IMR-90 (cell line): ENCODE measurements at regions not wholly inside any gene's neighbourhood (a gene's known extent, or its start where the extent isn't known, plus 50 kb on each side); places are given as distances from the start of the nearest gene placed in this dataset.
A peak's percentile ranks its signal among the peaks of the same experiment; 100 is the strongest.

ENCODE experiments used
- ATAC-seq: fragments of 200-7000 bp; cut with Tn5 transposase; 2 replicates; pipeline ENCODE4 v1.9.1; 2020; ENCODE audit warnings: low read depth, mild to moderate bottlenecking, moderate library complexity
- BruUV-seq: library from RNA; stranded (reverse); fragments of 400-500 nt; replicated peaks from 2 replicates; lab custom pipeline; 2021; lab: Mats Ljungman, UMichigan
- CTCF ChIA-PET: fragments of 300-600 bp; formaldehyde crosslinking; extraction: SDS; loops from one replicate; lab custom pipeline; 2021; ENCODE audit warnings: antibody characterized with exemption; lab: Yijun Ruan, JAX
- POLR2A ChIA-PET: fragments of 300-600 bp; sonication (Branson Sonifier 250); formaldehyde crosslinking; loops from one replicate; lab custom pipeline; 2022; ENCODE audit warnings: antibody characterized with exemption; ENCODE audit not compliant: unreplicated experiment; lab: Charles Lee
- DNase-seq: peaks from one replicate; pipeline ENCODE4 v3.0.0; 2013
- H2AFZ ChIP-seq: replicated peaks from 2 replicates; pipeline ENCODE3; 2013; ENCODE audit warnings: low read length, mild to moderate bottlenecking; ENCODE audit not compliant: poor library complexity
- H2AK5ac ChIP-seq: 2 replicates; pipeline ENCODE4 v1.6.1; 2013; ENCODE audit warnings: low read depth, low read length, inconsistent platforms
- H2AK9ac ChIP-seq: replicated peaks from 2 replicates; pipeline ENCODE3; 2013; ENCODE audit warnings: mild to moderate bottlenecking, low read depth, low read length, moderate library complexity; ENCODE audit not compliant: poor library complexity
- H2BK120ac ChIP-seq: 2 replicates; pipeline ENCODE4 v1.6.1; 2013; ENCODE audit warnings: low read depth, low read length, inconsistent platforms
- H2BK15ac ChIP-seq: 3 replicates; pipeline ENCODE4 v1.6.1; 2013; ENCODE audit warnings: low read depth, low read length, inconsistent platforms
- H2BK20ac ChIP-seq: 2 replicates; pipeline ENCODE4 v1.6.1; 2013; ENCODE audit warnings: low read depth, mild to moderate bottlenecking, inconsistent platforms, low read length, moderate library complexity
- H2BK5ac ChIP-seq: 2 replicates; pipeline ENCODE4 v1.6.1; 2013; ENCODE audit warnings: mild to moderate bottlenecking, low read depth, low read length, inconsistent platforms; ENCODE audit not compliant: poor library complexity, severe bottlenecking
- H3K14ac ChIP-seq: replicated peaks from 2 replicates; pipeline ENCODE4 v1.6.1; 2013; ENCODE audit warnings: low read depth, low read length, inconsistent platforms
- H3K18ac ChIP-seq: 2 replicates; pipeline ENCODE4 v1.6.1; 2013; ENCODE audit warnings: low read depth, low read length, control low read depth
- H3K23ac ChIP-seq: 2 replicates; pipeline ENCODE4 v1.6.1; 2013; ENCODE audit warnings: low read depth, low read length, inconsistent platforms
- H3K27ac ChIP-seq: 2 replicates; pipeline ENCODE4 v1.5.1; 2013; ENCODE audit warnings: mild to moderate bottlenecking, control low read depth, low read length; ENCODE audit not compliant: insufficient read depth
- H3K27me3 ChIP-seq: 2 replicates; pipeline ENCODE4 v1.6.1; 2013; ENCODE audit warnings: low read length; ENCODE audit not compliant: control insufficient read depth, insufficient read depth
- H3K36me3 ChIP-seq: 2 replicates; pipeline ENCODE4 v1.6.1; 2013; ENCODE audit warnings: low read length, mixed read lengths; ENCODE audit not compliant: control insufficient read depth, insufficient read depth
- H3K4ac ChIP-seq: 2 replicates; pipeline ENCODE4 v1.6.1; 2013; ENCODE audit warnings: low read depth, low read length, inconsistent platforms
- H3K4me1 ChIP-seq: 2 replicates; pipeline ENCODE4 v1.6.1; 2013; ENCODE audit warnings: low read length, mixed read lengths; ENCODE audit not compliant: control insufficient read depth, insufficient read depth
- H3K4me2 ChIP-seq: 2 replicates; pipeline ENCODE4 v1.6.1; 2013; ENCODE audit warnings: low read depth, mild to moderate bottlenecking, control low read depth, low read length, moderate library complexity
- H3K4me3 ChIP-seq: 2 replicates; pipeline ENCODE4 v1.5.1; 2013; ENCODE audit warnings: low read depth, mild to moderate bottlenecking, control low read depth, low read length, moderate library complexity; ENCODE audit not compliant: insufficient read depth
- H3K56ac ChIP-seq: 2 replicates; pipeline ENCODE4 v1.6.1; 2013; ENCODE audit warnings: low read length, inconsistent platforms; ENCODE audit not compliant: insufficient read depth; ENCODE audit errors: extremely low read depth
- H3K79me1 ChIP-seq, 2 experiments: 2 replicates each; pipeline ENCODE4 v1.6.1; 2013; ENCODE audit warnings: low read length in 2 of 2, inconsistent platforms in 1 of 2, low read depth in 1 of 2
- H3K9ac ChIP-seq: 2 replicates; pipeline ENCODE4 v1.6.1; 2013; ENCODE audit warnings: low read depth, low read length, control low read depth
- H3K9me1 ChIP-seq: 2 replicates; pipeline ENCODE4 v1.6.1; 2013; ENCODE audit warnings: low read length, inconsistent platforms; ENCODE audit not compliant: insufficient read depth
- H3K9me3 ChIP-seq: 2 replicates; pipeline ENCODE4 v1.6.1; 2013; ENCODE audit warnings: low read length; ENCODE audit not compliant: control insufficient read depth, insufficient read depth
- H4K20me1 ChIP-seq: 2 replicates; pipeline ENCODE4 v1.6.1; 2013; ENCODE audit warnings: low read length, inconsistent platforms; ENCODE audit not compliant: insufficient read depth
- H4K5ac ChIP-seq: 2 replicates; pipeline ENCODE4 v1.6.1; 2013; ENCODE audit warnings: mild to moderate bottlenecking, low read depth, low read length, control low read depth
- H4K8ac ChIP-seq, 2 experiments: 2 replicates each; pipeline ENCODE4 v1.6.1; 2013; ENCODE audit warnings: low read depth in 2 of 2, low read length in 2 of 2, control low read depth in 1 of 2, inconsistent platforms in 1 of 2
- H4K91ac ChIP-seq: 2 replicates; pipeline ENCODE4 v1.6.1; 2013; ENCODE audit warnings: low read depth, low read length, inconsistent platforms; ENCODE audit not compliant: insufficient read depth
- BHLHE40 ChIP-seq: fragments of 150-350 bp; IDR thresholded peaks from 2 replicates; pipeline ENCODE4 v1.6.1; 2016; ENCODE audit warnings: mild to moderate bottlenecking, low read depth, low read length
- CEBPB ChIP-seq: IDR thresholded peaks from 2 replicates; pipeline ENCODE4 v1.6.1; 2012; ENCODE audit warnings: low read depth, low read length, improper control_type of control experiment
- CHD1 ChIP-seq: IDR thresholded peaks from 2 replicates; pipeline ENCODE4 v1.6.1; 2012; ENCODE audit warnings: low read depth, low read length, improper control_type of control experiment
- CTCF ChIP-seq: conservative IDR thresholded peaks from 2 replicates; pipeline ENCODE4 v1.5.1; 2012; ENCODE audit warnings: mild to moderate bottlenecking, low read depth, low read length, improper control_type of control experiment
- FOS ChIP-seq: fragments of 150-350 bp; IDR thresholded peaks from 2 replicates; pipeline ENCODE4 v1.6.1; 2016; ENCODE audit warnings: low read depth, low read length
- MAFK ChIP-seq: IDR thresholded peaks from 2 replicates; pipeline ENCODE4 v1.6.1; 2012; ENCODE audit warnings: low read depth, low read length, improper control_type of control experiment
- MAZ ChIP-seq: IDR thresholded peaks from 2 replicates; pipeline ENCODE4 v1.6.1; 2012; ENCODE audit warnings: low read depth, mild to moderate bottlenecking, low read length, improper control_type of control experiment, moderate library complexity, borderline replicate concordance
- MXI1 ChIP-seq: IDR thresholded peaks from 2 replicates; pipeline ENCODE4 v1.6.1; 2012; ENCODE audit warnings: low read depth, mild to moderate bottlenecking, low read length, moderate library complexity, borderline replicate concordance
- POLR2A ChIP-seq: IDR thresholded peaks from 2 replicates; pipeline ENCODE4 v1.6.1; 2012; ENCODE audit warnings: mild to moderate bottlenecking, low read depth, low read length
- RAD21 ChIP-seq: IDR thresholded peaks from 2 replicates; pipeline ENCODE4 v1.6.1; 2012; ENCODE audit warnings: low read length, improper control_type of control experiment
- RCOR1 ChIP-seq: IDR thresholded peaks from 2 replicates; pipeline ENCODE4 v1.6.1; 2012; ENCODE audit warnings: mild to moderate bottlenecking, low read length, improper control_type of control experiment; ENCODE audit not compliant: insufficient replicate concordance
- RFX5 ChIP-seq: IDR thresholded peaks from 2 replicates; pipeline ENCODE4 v1.8.0; 2012; ENCODE audit warnings: low read depth, mild to moderate bottlenecking, low read length, moderate library complexity
- SMC3 ChIP-seq: fragments of 150-350 bp; IDR thresholded peaks from 2 replicates; pipeline ENCODE4 v1.6.1; 2016; ENCODE audit warnings: low read depth, mild to moderate bottlenecking, antibody characterized with exemption, low read length, moderate library complexity
- USF2 ChIP-seq: fragments of 150-350 bp; IDR thresholded peaks from 2 replicates; pipeline ENCODE4 v1.6.1; 2017; ENCODE audit warnings: mild to moderate bottlenecking, antibody characterized with exemption, low read length, low read depth
- WGBS, 2 experiments: methylation state at CpG; one replicate each; pipeline versions ENCODE4 v1.1.5 to v1.1.7; 2013; ENCODE audit warnings: missing lambda C conversion rate in 2 of 2; ENCODE audit not compliant: insufficient read length in 1 of 2; ENCODE audit errors: extremely low coverage in 2 of 2; 5-methylcytosine and 5-hydroxymethylcytosine counted together
- dilution Hi-C: fragments of 300-500 bp; cut with HindIII; formaldehyde crosslinking; loops from one replicate; pipeline ENCODE4 v1.14.3; 2018; ENCODE audit warnings: low sequenced_read_pairs; ENCODE audit not compliant: unreplicated experiment
- in situ Hi-C: fragments of 300-500 bp; cut with MboI; formaldehyde crosslinking; loops from 3 replicates; pipeline ENCODE4 v1.14.3; 2019; ENCODE audit warnings: low sequenced_read_pairs, inconsistent platforms, mixed read lengths
- intact Hi-C: fragments of 100-400 bp; cut with micrococcal nuclease; formaldehyde crosslinking; loops from 2 replicates; pipeline ENCODE4 v1.10.0; 2022

- dilution Hi-C loops = no loop called here
- no CpG with 5 or more reads among the region's 2 CpGs for WGBS, 2 experiments
- CTCF ChIA-PET = no interaction called here
Observed at GRCh38 chr7:40937879-40938278, 765.0 kb downstream of the INHBA start.

More at GRCh38 chr7:40937879-40938278, 765.0 kb downstream of the INHBA start:
- POLR2A ChIA-PET = no interaction called here
- no peak overlapping the region for H2BK20ac ChIP-seq
- no peaks in the 10 kb centered on the region for H3K79me1 ChIP-seq
- H3K23ac ChIP-seq = no peak overlapping the region
- ATAC-seq (no peak), DNase-seq (no peak)
- H4K5ac ChIP-seq = no peak overlapping the region
- H2BK15ac ChIP-seq = no peak overlapping the region
- H4K8ac ChIP-seq = no peak overlapping the region
- H4K20me1 ChIP-seq = no peaks in the 10 kb centered on the region
- in situ Hi-C loops = no loop called here
- BruUV-seq = no TSS peak
- H4K91ac ChIP-seq = no peak overlapping the region
- H3K56ac ChIP-seq = no peak overlapping the region
- no peaks in the 10 kb centered on the region for H3K9me3 ChIP-seq
- no peak overlapping the region for H3K9ac ChIP-seq
- H3K4me3 ChIP-seq = no peak overlapping the region
- H3K4me2 ChIP-seq = no peak overlapping the region
- intact Hi-C loops = no loop called here
- H2BK120ac ChIP-seq = no peak overlapping the region
- H2AK9ac ChIP-seq = no peak overlapping the region
- H3K36me3 ChIP-seq = no peaks in the 10 kb centered on the region
- no peak overlapping the region for H3K4ac ChIP-seq
- no peaks in the 10 kb centered on the region for H3K27me3 ChIP-seq
- no peak overlapping the region for H3K18ac ChIP-seq
- no peak overlapping the region for H3K14ac ChIP-seq
- no peak overlapping the region for H2AK5ac ChIP-seq
- H3K27ac ChIP-seq = no peak overlapping the region
- TF ChIP-seq USF2 = no peak
- TF ChIP-seq RFX5 = no peak
- no peak for TF ChIP-seq CTCF
- TF ChIP-seq RCOR1 = no peak
- no peak for TF ChIP-seq MAFK
- TF ChIP-seq CHD1 = no peak
- TF ChIP-seq BHLHE40 = no peak
- TF ChIP-seq SMC3 = no peak
- no peak for TF ChIP-seq FOS
- no peak for TF ChIP-seq MXI1
- TF ChIP-seq CEBPB = no peak
- no peak for TF ChIP-seq MAZ
- no peak for TF ChIP-seq POLR2A
- no peak for TF ChIP-seq RAD21
- no peaks in the 10 kb centered on the region for H3K9me1 ChIP-seq
- H2AFZ ChIP-seq = peak overlapping the region; percentile 23
- H3K4me1 ChIP-seq = no peaks in the 10 kb centered on the region
- H2BK5ac ChIP-seq = no peak overlapping the region
